Stimulated activated CD8-positive, alpha-beta memory T cell treated with anti-CD3 and anti-CD28 coated beads, Interleukin-4, amount 100 ng/mL, for 24 hours (primary cell): ENCODE measurements at regions not wholly inside any gene's neighbourhood (a gene's known extent, or its start where the extent isn't known, plus 50 kb on each side); places are given as distances from the start of the nearest gene placed in this dataset.

Experiments
- DNase-seq: peaks from one replicate; pipeline ENCODE4 v3.0.0-alpha.2; 2020; ENCODE audit warnings: low read depth

- no peak for DNase-seq
Measured at GRCh38 chr14:78074561-78074960, 95.6 kb upstream of the NRXN3 start.

GRCh38 chr14:78075033-78075432, 95.1 kb upstream of the NRXN3 start:
- DNase-seq: no peak

GRCh38 chr14:78075555-78076277, 94.5 kb upstream of the NRXN3 start:
- DNase-seq: no peak

GRCh38 chr14:78081245-78081644, 88.9 kb upstream of the NRXN3 start:
- no peak for DNase-seq

GRCh38 chr14:78083837-78084236, 86.3 kb upstream of the NRXN3 start:
- no peak for DNase-seq

GRCh38 chr14:78086342-78086741, 83.8 kb upstream of the NRXN3 start:
- no peak for DNase-seq

- no peak for DNase-seq
Measured at GRCh38 chr14:78088916-78089315, 81.3 kb upstream of the NRXN3 start.

GRCh38 chr14:78090864-78091263, 79.3 kb upstream of the NRXN3 start:
- no peak for DNase-seq

GRCh38 chr14:78091361-78091760, 78.8 kb upstream of the NRXN3 start:
- no peak for DNase-seq

- DNase-seq: no peak
Measured at GRCh38 chr14:78092040-78092439, 78.1 kb upstream of the NRXN3 start.

GRCh38 chr14:78103271-78103670, 66.9 kb upstream of the NRXN3 start:
- no peak for DNase-seq

- no peak for DNase-seq
Measured at GRCh38 chr14:78104160-78104559, 66.0 kb upstream of the NRXN3 start.

- DNase-seq: no peak
Measured at GRCh38 chr14:78104655-78105054, 65.5 kb upstream of the NRXN3 start.

GRCh38 chr14:78106381-78106780, 63.8 kb upstream of the NRXN3 start:
- no peak for DNase-seq

GRCh38 chr14:78107166-78107565, 63.0 kb upstream of the NRXN3 start:
- DNase-seq: no peak

- DNase-seq: no peak
Measured at GRCh38 chr14:78119440-78119839, 50.7 kb upstream of the NRXN3 start.
